SK-N-SH (cell line): ENCODE measurements at regions not wholly inside any gene's neighbourhood (a gene's known extent, or its start where the extent isn't known, plus 50 kb on each side); places are given as distances from the start of the nearest gene placed in this dataset.
"Not testable (repeated sequence)": the region's sequence is repeated elsewhere in the genome, so short reads cannot be mapped to it uniquely, and the experiment has no call there.

Experiments
- CTCF ChIA-PET: fragments of 300-600, 350-600 bp; formaldehyde crosslinking; extraction: SDS; loops from one replicate; lab custom pipeline; 2021; lab: Yijun Ruan, JAX
- POLR2A ChIA-PET: fragments of 350-600 bp; sonication (Branson Sonifier 250); formaldehyde crosslinking; extraction: SDS; loops from one replicate; lab custom pipeline; 2020; ENCODE audit warnings: antibody characterized with exemption, inconsistent platforms; lab: Yijun Ruan, JAX
- DNase-seq: peaks from one replicate; pipeline ENCODE4 v3.0.0; 2012
- H2AFZ ChIP-seq: fragments of 200-600 bp; sonication (generic); 2 replicates; pipeline ENCODE4 v1.8.1; 2016; ENCODE audit warnings: antibody characterized with exemption, mild to moderate bottlenecking, low read depth
- H3F3A ChIP-seq: fragments of 200-600 bp; sonication (generic); replicated peaks from 2 replicates; pipeline ENCODE3; 2016; ENCODE audit warnings: antibody characterized with exemption, mild to moderate bottlenecking; ENCODE audit not compliant: insufficient read depth
- H3K27ac ChIP-seq, 2 experiments: fragments of 200-500 bp in 1 of 2; fragments of 200-600 bp in 1 of 2; sonication (Bioruptor generic) in 1 of 2; sonication (generic), shearing (Covaris generic) in 1 of 2; 2 replicates each; pipeline versions ENCODE4 v1.5.1 to v1.6.1; 2014 to 2016; ENCODE audit warnings: low read depth in 2 of 2, inconsistent platforms in 1 of 2, low read length in 1 of 2, mild to moderate bottlenecking in 1 of 2, mixed read lengths in 1 of 2
- H3K27me3 ChIP-seq: fragments of 200-600 bp; sonication (generic), shearing (Covaris generic); 2 replicates; pipeline ENCODE4 v1.6.1; 2016; ENCODE audit warnings: mixed run types; ENCODE audit not compliant: insufficient read depth
- H3K36me3 ChIP-seq, 2 experiments: fragments of 200-500 bp in 1 of 2; fragments of 200-600 bp in 1 of 2; sonication (Bioruptor generic) in 1 of 2; sonication (generic) in 1 of 2; replicated peaks in 1 of 2; 2 replicates each; pipeline versions ENCODE3 to v1.5.1; 2014 to 2016; ENCODE audit warnings: low read length in 1 of 2, mild to moderate bottlenecking in 1 of 2; ENCODE audit not compliant: insufficient read depth in 2 of 2, control insufficient read depth in 1 of 2
- H3K4me1 ChIP-seq, 2 experiments: fragments of 200-500 bp in 1 of 2; fragments of 200-600 bp in 1 of 2; sonication (Bioruptor generic) in 1 of 2; sonication (generic), shearing (Covaris generic) in 1 of 2; 2 replicates each; pipeline versions ENCODE4 v1.5.1 to v1.6.1; 2014 to 2016; ENCODE audit warnings: low read depth in 1 of 2, low read length in 1 of 2, mixed run types in 1 of 2; ENCODE audit not compliant: insufficient read depth in 2 of 2, control insufficient read depth in 1 of 2
- H3K4me2 ChIP-seq: fragments of 200-600 bp; sonication (generic), shearing (Covaris generic); 2 replicates; pipeline ENCODE4 v1.6.1; 2017; ENCODE audit warnings: mixed run types
- H3K4me3 ChIP-seq, 2 experiments: fragments of 200-500 bp in 1 of 2; fragments of 200-600 bp in 1 of 2; sonication (Bioruptor generic) in 1 of 2; sonication (generic), shearing (Covaris generic) in 1 of 2; 2 replicates each; pipeline versions ENCODE4 v1.5.1 to v1.8.1; 2014 to 2016; ENCODE audit warnings: low read depth in 2 of 2, inconsistent platforms in 1 of 2, low read length in 1 of 2, mild to moderate bottlenecking in 1 of 2, mixed read lengths in 1 of 2, moderate library complexity in 1 of 2
- H3K79me2 ChIP-seq: fragments of 200-600 bp; sonication (generic); 2 replicates; pipeline ENCODE4 v1.8.1; 2017; ENCODE audit warnings: mild to moderate bottlenecking; ENCODE audit not compliant: insufficient read depth
- H3K9ac ChIP-seq: fragments of 200-600 bp; sonication (generic); 2 replicates; pipeline ENCODE4 v1.6.1; 2017; ENCODE audit warnings: mixed run types
- H3K9me2 ChIP-seq: fragments of 200-600 bp; sonication (generic); 2 replicates; pipeline ENCODE4 v1.6.1; 2017; ENCODE audit warnings: mixed run types
- H3K9me3 ChIP-seq: fragments of 200-600 bp; sonication (generic); 2 replicates; pipeline ENCODE4 v1.6.1; 2017; ENCODE audit warnings: mixed run types, mild to moderate bottlenecking, moderate library complexity
- H4K20me1 ChIP-seq: fragments of 200-600 bp; sonication (generic); 2 replicates; pipeline ENCODE4 v1.6.1; 2017; ENCODE audit warnings: mild to moderate bottlenecking, mixed run types; ENCODE audit not compliant: insufficient read depth
- EP300 ChIP-seq, 2 experiments: IDR thresholded peaks; 2 replicates each; pipeline versions ENCODE4 v1.4.0 to v1.6.1; 2012; ENCODE audit warnings: borderline replicate concordance in 1 of 2, low read depth in 1 of 2, low read length in 1 of 2
- FOSL2 ChIP-seq: IDR thresholded peaks from 2 replicates; pipeline ENCODE4 v1.4.0; 2012; ENCODE audit warnings: low read depth, mild to moderate bottlenecking, moderate library complexity, borderline replicate concordance
- IRF3 ChIP-seq: fragments of 150-350 bp; IDR thresholded peaks from 2 replicates; pipeline ENCODE4 v1.6.1; 2016; ENCODE audit warnings: mild to moderate bottlenecking, low read depth, low read length
- RAD21 ChIP-seq: IDR thresholded peaks from 2 replicates; pipeline ENCODE4 v1.6.1; 2012; ENCODE audit warnings: mild to moderate bottlenecking, low read length
- REST ChIP-seq: IDR thresholded peaks from 2 replicates; pipeline ENCODE4 v1.6.1; 2012; ENCODE audit warnings: mild to moderate bottlenecking, low read depth, low read length, moderate library complexity
- SMC3 ChIP-seq: IDR thresholded peaks from 2 replicates; pipeline ENCODE4 v1.6.1; 2012; ENCODE audit warnings: low read depth, low read length, improper control_type of control experiment
- TCF12 ChIP-seq: IDR thresholded peaks from 2 replicates; pipeline ENCODE4 v1.4.0; 2012
- YY1 ChIP-seq: IDR thresholded peaks from 2 replicates; pipeline ENCODE4 v1.4.0; 2012; ENCODE audit warnings: low read depth, mild to moderate bottlenecking
- WGBS: methylation state at CpG from one replicate; pipeline ENCODE4 v1.1.6; 2017; ENCODE audit warnings: low lambda C conversion rate; 5-methylcytosine and 5-hydroxymethylcytosine counted together
- TF ChIP-seq, protein P1 (sequence below): fragments of 200-600 bp; sonication (generic); IDR thresholded peaks from 2 replicates; pipeline ENCODE4 v1.6.1; 2017; ENCODE audit warnings: antibody characterized with exemption, mild to moderate bottlenecking, moderate library complexity
- TF ChIP-seq, protein P2 (sequence below): IDR thresholded peaks from 2 replicates; pipeline ENCODE4; 2012

DNA sequence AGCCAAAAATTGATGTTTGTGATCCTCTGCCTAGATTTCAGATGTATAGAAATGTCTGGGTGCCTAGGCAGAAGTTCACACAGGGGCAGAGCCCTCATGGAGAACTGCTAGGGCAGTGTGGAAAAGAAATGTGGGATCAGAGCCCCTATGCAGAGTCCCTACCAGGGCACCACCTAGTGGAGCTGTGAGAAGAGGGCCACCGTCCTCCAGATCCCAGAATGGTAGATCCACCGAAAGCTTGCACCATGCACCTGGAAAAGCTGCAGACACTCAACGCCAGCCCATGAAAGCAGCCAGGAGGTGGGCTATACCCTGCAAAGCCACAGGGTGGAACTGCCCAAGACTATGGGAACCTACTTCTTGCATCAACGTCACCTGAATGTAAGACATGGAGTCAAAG lies 292.9 kb downstream of the PRDM9 start:
- CTCF ChIA-PET, H3K9ac ChIP-seq, H3K36me3 ChIP-seq, H3K4me2 ChIP-seq, POLR2A ChIA-PET, DNase-seq, H3K9me3 ChIP-seq, H3K9me2 ChIP-seq, H3F3A ChIP-seq, H3K4me1 ChIP-seq, H2AFZ ChIP-seq, H3K27ac ChIP-seq, H3K27me3 ChIP-seq, H4K20me1 ChIP-seq, H3K79me2 ChIP-seq, H3K4me3 ChIP-seq: not testable (repeated sequence)
- WGBS: 7% methylated on average over 3 of the region's 4 CpGs
- TF ChIP-seq, protein P1, sequence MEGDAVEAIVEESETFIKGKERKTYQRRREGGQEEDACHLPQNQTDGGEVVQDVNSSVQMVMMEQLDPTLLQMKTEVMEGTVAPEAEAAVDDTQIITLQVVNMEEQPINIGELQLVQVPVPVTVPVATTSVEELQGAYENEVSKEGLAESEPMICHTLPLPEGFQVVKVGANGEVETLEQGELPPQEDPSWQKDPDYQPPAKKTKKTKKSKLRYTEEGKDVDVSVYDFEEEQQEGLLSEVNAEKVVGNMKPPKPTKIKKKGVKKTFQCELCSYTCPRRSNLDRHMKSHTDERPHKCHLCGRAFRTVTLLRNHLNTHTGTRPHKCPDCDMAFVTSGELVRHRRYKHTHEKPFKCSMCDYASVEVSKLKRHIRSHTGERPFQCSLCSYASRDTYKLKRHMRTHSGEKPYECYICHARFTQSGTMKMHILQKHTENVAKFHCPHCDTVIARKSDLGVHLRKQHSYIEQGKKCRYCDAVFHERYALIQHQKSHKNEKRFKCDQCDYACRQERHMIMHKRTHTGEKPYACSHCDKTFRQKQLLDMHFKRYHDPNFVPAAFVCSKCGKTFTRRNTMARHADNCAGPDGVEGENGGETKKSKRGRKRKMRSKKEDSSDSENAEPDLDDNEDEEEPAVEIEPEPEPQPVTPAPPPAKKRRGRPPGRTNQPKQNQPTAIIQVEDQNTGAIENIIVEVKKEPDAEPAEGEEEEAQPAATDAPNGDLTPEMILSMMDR: peak; percentile 15; the same call in 1 of the 2 replicates

DNA sequence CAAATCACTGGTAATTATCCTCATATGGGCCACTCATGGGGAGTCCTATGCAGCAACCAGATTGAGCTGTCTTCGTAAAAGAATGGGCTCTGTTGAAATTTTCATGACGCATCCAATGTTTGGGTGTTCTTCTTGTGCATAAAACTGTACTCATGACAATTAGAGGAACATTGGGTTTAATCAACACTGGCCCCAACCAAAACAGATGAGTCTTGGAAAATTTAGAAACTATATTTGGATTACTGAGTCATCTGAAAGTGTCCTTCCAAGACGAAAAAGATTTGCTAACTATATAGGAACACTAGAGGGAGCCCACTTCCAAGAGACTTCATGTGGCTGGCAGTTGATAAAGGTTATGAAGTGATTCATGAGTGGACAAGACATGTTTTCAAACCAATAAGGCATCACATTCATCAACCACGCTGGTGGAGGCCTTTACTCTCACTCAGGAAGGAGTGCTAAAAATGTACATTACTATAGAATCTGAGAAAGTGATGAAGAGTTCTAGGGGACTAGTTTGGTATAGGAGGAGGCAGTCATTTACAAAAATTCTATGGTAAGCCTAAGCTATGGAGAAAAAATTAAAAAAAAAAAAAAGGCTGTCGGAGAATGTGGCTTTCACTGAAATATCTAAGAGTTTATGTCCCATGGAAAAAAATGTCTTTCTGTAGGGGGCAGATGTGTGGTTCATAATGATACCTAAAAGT lies 313.5 kb downstream of the PRDM9 start:
- DNase-seq: peak; percentile 1
- POLR2A ChIA-PET: no interaction called here
- Histone ChIP-seq H3K4me2 (no peak overlapping the region), H3K27ac (no peak overlapping the region), H3K9me3 (no peaks in the 10 kb centered on the region), H3K79me2 (no peaks in the 10 kb centered on the region), H4K20me1 (no peaks in the 10 kb centered on the region), H3K4me1 (no peaks in the 10 kb centered on the region), H3K4me3 (no peak overlapping the region), H3F3A (no peaks in the 10 kb centered on the region), H3K27me3 (no peaks in the 10 kb centered on the region), H2AFZ (no peak overlapping the region), H3K9me2 (no peaks in the 10 kb centered on the region), H3K36me3 (no peaks in the 10 kb centered on the region), H3K9ac (no peak overlapping the region)
- TF ChIP-seq, protein P1: peak; percentile 71
- TF ChIP-seq EP300 (IDR thresholded peaks at IDR 0.05; ENCODE audit: borderline replicate concordance in 1 of 2, low read depth in 1 of 2, low read length in 1 of 2) (no peak), REST (no peak), TCF12 (no peak), FOSL2 (peak; percentile 23; the same call in 1 of the 2 replicates), SMC3 (peak; percentile 33; the same call in 1 of the 2 replicates), IRF3 (no peak), RAD21 (peak; percentile 58), YY1 (no peak)
- TF ChIP-seq, protein P2, sequence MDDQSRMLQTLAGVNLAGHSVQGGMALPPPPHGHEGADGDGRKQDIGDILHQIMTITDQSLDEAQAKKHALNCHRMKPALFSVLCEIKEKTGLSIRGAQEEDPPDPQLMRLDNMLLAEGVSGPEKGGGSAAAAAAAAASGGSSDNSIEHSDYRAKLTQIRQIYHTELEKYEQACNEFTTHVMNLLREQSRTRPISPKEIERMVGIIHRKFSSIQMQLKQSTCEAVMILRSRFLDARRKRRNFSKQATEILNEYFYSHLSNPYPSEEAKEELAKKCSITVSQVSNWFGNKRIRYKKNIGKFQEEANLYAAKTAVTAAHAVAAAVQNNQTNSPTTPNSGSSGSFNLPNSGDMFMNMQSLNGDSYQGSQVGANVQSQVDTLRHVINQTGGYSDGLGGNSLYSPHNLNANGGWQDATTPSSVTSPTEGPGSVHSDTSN: no peak
- WGBS: 10% methylated on average over 5 of the region's 5 CpGs
- CTCF ChIA-PET: interaction anchor here (0.6 to 2.6 kb wide), 6 partner anchors 8 to 290 kb away, joined by 3 to 10 read pairs (median 3); no protein-coding TSS in a partner anchor
